GM12878 (cell line): ENCODE measurements at regions not wholly inside any gene's neighbourhood (a gene's known extent, or its start where the extent isn't known, plus 50 kb on each side); places are given as distances from the start of the nearest gene placed in this dataset.

Source experiments
- ATAC-seq: fragments of 200-7000 bp; cut with Tn5 transposase; 3 replicates; pipeline ENCODE4 v1.9.1; 2020; ENCODE audit warnings: mild to moderate bottlenecking, moderate library complexity
- BruUV-seq: library from RNA; stranded (reverse); fragments of 400-500 nt; replicated peaks from 2 replicates; lab custom pipeline; 2021; lab: Mats Ljungman, UMichigan
- CTCF ChIA-PET: fragments of 300-600 bp; sonication (Branson Sonifier 250); formaldehyde crosslinking; extraction: SDS; loops from one replicate; lab custom pipeline; 2021; ENCODE audit warnings: inconsistent platforms; lab: Yijun Ruan, JAX
- POLR2A ChIA-PET: fragments of 350-600 bp; formaldehyde crosslinking; extraction: SDS; loops from one replicate; lab custom pipeline; 2021; ENCODE audit warnings: inconsistent platforms; lab: Charles Lee
- RAD21 ChIA-PET: fragments of 300-600 bp; sonication (Branson Sonifier 250); formaldehyde crosslinking; loops from one replicate; lab custom pipeline; 2023; ENCODE audit warnings: antibody characterized with exemption; ENCODE audit not compliant: unreplicated experiment; lab: Charles Lee
- SMC1A ChIA-PET: fragments of 300-600 bp; sonication (Branson Sonifier 250); formaldehyde crosslinking; loops from one replicate; lab custom pipeline; 2023; ENCODE audit not compliant: unreplicated experiment, uncharacterized antibody; lab: Charles Lee
- DNase-seq: peaks from one replicate; pipeline ENCODE4 v3.0.0-alpha.2; 2011; ENCODE audit warnings: low read depth, low spot score
- FAIRE-seq: peaks from 3 replicates; lab custom pipeline; 2011; peaks lifted over from hg19 to GRCh38; lab: Jason Lieb, UNC
- H2AFZ ChIP-seq: 2 replicates; pipeline ENCODE4 v1.6.0; 2011; ENCODE audit warnings: low read depth, low read length, control low read depth; ENCODE audit not compliant: control insufficient read depth
- H3K27ac ChIP-seq: 2 replicates; pipeline ENCODE4 v1.5.1; 2011; ENCODE audit warnings: control low read depth; ENCODE audit not compliant: control insufficient read depth, insufficient read depth
- H3K27me3 ChIP-seq, 2 experiments: replicated peaks in 1 of 2; 2 replicates each; pipeline versions ENCODE4 v1.6.0 to v1.6.1; 2011; ENCODE audit warnings: low read length in 1 of 2; ENCODE audit not compliant: control insufficient read depth in 2 of 2, insufficient read depth in 2 of 2
- H3K36me3 ChIP-seq, 2 experiments: 2 replicates each; pipeline ENCODE4 v1.5.1; 2011; ENCODE audit warnings: low read length in 1 of 2; ENCODE audit not compliant: control insufficient read depth in 2 of 2, insufficient read depth in 2 of 2
- H3K4me1 ChIP-seq: 2 replicates; pipeline ENCODE4 v1.6.1; 2011; ENCODE audit warnings: mild to moderate bottlenecking, low read length, moderate library complexity, mixed read lengths; ENCODE audit not compliant: control insufficient read depth, insufficient read depth
- H3K4me2 ChIP-seq: 2 replicates; pipeline ENCODE4 v1.6.0; 2011; ENCODE audit warnings: control low read depth; ENCODE audit not compliant: control insufficient read depth, insufficient read depth
- H3K4me3 ChIP-seq: fragments of 200-600 bp; sonication (generic); 2 replicates; pipeline ENCODE4 v1.5.1; 2016
- H3K79me2 ChIP-seq: 2 replicates; pipeline ENCODE4 v1.6.0; 2011; ENCODE audit warnings: low read length; ENCODE audit not compliant: control insufficient read depth, insufficient read depth
- H3K9ac ChIP-seq: 2 replicates; pipeline ENCODE4 v1.8.0; 2011; ENCODE audit warnings: low read length, control low read depth, mixed read lengths; ENCODE audit not compliant: control insufficient read depth, insufficient read depth
- H3K9me3 ChIP-seq: replicated peaks from 3 replicates; pipeline ENCODE4 v1.5.1; 2011; ENCODE audit warnings: mild to moderate bottlenecking, low read length; ENCODE audit not compliant: control insufficient read depth, insufficient read depth
- H4K20me1 ChIP-seq: 2 replicates; pipeline ENCODE4 v1.6.0; 2011; ENCODE audit not compliant: control insufficient read depth, insufficient read depth
- EED ChIP-seq: sonication (generic); IDR thresholded peaks from 2 replicates; pipeline ENCODE4 v1.6.1; 2016; ENCODE audit warnings: antibody characterized with exemption, low read depth
- ETV6 ChIP-seq, 2 experiments: fragments of 450-650 bp in 1 of 2; IDR thresholded peaks in 1 of 2; conservative IDR thresholded peaks in 1 of 2; 2 replicates each; pipeline ENCODE4 v1.6.1; 2014; ENCODE audit warnings: antibody characterized with exemption in 1 of 2, borderline replicate concordance in 1 of 2, low read depth in 1 of 2, mild to moderate bottlenecking in 1 of 2, moderate library complexity in 1 of 2
- RAD21 ChIP-seq: IDR thresholded peaks from 2 replicates; pipeline ENCODE4 v1.6.1; 2011; ENCODE audit warnings: mild to moderate bottlenecking, low read depth, low read length, moderate library complexity; ENCODE audit not compliant: insufficient read depth
- WGBS: methylation state at CpG from one replicate; pipeline ENCODE4 v1.1.6; 2016; ENCODE audit warnings: low lambda C conversion rate; ENCODE audit not compliant: insufficient replicate concordance, insufficient coverage; ENCODE audit errors: missing lambda C conversion rate; 5-methylcytosine and 5-hydroxymethylcytosine counted together
- in situ Hi-C: fragments of 300-500 bp; cut with MboI; formaldehyde crosslinking; loops from 9 replicates; pipeline ENCODE4 v1.14.3; 2018; ENCODE audit warnings: mixed read lengths
- intact Hi-C: fragments of 100-400 bp; cut with micrococcal nuclease; formaldehyde crosslinking; loops from one replicate; pipeline ENCODE4 v1.14.2; 2022; ENCODE audit not compliant: unreplicated experiment
- TF ChIP-seq, protein P1 (sequence below): fragments of 450-650 bp; formaldehyde crosslinking; IDR thresholded peaks from 2 replicates; pipeline ENCODE4 v1.4.0; 2020; ENCODE audit warnings: mild to moderate bottlenecking, moderate library complexity

DNA sequence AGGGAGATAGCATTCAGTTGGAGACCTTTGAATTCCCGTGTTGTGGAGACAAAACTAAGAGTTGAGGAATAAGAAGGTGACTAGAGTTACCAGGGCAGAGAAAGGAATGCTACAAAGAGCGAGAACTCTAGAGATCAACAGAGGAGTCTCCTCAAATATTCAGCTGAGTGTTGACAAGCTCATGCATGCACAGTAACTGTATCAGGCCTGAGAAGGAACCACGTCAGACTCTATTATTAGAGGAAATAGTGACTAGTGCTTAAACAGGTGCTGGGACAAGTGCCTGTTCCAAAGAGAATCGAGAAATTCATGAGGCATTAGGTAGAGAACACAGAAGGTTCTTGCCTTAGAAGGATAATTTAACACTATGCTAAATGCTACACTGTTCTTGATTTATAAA is 333.8 kb upstream of the CHORDC1 start (continued):
- TF ChIP-seq, protein P1, sequence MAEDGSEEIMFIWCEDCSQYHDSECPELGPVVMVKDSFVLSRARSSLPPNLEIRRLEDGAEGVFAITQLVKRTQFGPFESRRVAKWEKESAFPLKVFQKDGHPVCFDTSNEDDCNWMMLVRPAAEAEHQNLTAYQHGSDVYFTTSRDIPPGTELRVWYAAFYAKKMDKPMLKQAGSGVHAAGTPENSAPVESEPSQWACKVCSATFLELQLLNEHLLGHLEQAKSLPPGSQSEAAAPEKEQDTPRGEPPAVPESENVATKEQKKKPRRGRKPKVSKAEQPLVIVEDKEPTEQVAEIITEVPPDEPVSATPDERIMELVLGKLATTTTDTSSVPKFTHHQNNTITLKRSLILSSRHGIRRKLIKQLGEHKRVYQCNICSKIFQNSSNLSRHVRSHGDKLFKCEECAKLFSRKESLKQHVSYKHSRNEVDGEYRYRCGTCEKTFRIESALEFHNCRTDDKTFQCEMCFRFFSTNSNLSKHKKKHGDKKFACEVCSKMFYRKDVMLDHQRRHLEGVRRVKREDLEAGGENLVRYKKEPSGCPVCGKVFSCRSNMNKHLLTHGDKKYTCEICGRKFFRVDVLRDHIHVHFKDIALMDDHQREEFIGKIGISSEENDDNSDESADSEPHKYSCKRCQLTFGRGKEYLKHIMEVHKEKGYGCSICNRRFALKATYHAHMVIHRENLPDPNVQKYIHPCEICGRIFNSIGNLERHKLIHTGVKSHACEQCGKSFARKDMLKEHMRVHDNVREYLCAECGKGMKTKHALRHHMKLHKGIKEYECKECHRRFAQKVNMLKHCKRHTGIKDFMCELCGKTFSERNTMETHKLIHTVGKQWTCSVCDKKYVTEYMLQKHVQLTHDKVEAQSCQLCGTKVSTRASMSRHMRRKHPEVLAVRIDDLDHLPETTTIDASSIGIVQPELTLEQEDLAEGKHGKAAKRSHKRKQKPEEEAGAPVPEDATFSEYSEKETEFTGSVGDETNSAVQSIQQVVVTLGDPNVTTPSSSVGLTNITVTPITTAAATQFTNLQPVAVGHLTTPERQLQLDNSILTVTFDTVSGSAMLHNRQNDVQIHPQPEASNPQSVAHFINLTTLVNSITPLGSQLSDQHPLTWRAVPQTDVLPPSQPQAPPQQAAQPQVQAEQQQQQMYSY = no peak
- TF ChIP-seq RAD21 = no peak

DNA sequence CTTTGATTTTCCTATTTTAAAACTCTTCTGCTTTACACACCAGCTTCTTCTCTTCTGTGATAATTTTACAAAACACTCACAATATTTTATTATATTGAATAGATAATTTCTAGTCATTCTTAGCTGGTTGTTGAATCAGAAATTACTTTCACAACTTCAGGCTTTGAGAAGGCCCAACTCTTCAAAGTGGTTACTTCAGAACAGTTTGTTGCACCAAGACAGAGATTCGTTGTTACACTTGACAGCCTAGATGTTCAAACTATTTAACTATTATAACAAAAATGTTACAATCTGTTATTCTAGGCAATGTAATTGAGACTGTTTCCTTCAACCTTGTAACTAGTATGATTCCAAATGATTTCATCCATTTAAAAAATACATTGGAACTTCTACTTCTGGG is 333.2 kb upstream of the CHORDC1 start:
- POLR2A ChIA-PET = no interaction called here
- no peaks in the 10 kb centered on the region for H4K20me1 ChIP-seq
- CTCF ChIA-PET = interaction anchor here (1.0 kb wide), 1 partner anchor 10 kb away, joined by 3 read pairs; no protein-coding TSS in a partner anchor
- RAD21 ChIA-PET = interaction anchor here (1.3 to 1.8 kb wide), 2 partner anchors 33 to 43 kb away, joined by 5 to 6 read pairs; no protein-coding TSS in a partner anchor
- H3K9ac ChIP-seq = no peak overlapping the region
- H3K4me2 ChIP-seq = no peak overlapping the region
- H3K79me2 ChIP-seq = no peaks in the 10 kb centered on the region
- BruUV-seq = no TSS peak
- FAIRE-seq = no peak
- H3K4me3 ChIP-seq = no peak overlapping the region
- H2AFZ ChIP-seq = no peak overlapping the region
- in situ Hi-C loops (no loop called here), intact Hi-C loops (no loop called here)
- H3K36me3 ChIP-seq = no peaks in the 10 kb centered on the region
- TF ChIP-seq EED (no peak), ETV6 (conservative IDR thresholded peaks at IDR 0.05 in 1 of 2, IDR thresholded peaks at IDR 0.05 in 1 of 2; ENCODE audit: borderline replicate concordance in 1 of 2, low read depth in 1 of 2) (no peak)
- no peak for DNase-seq
- SMC1A ChIA-PET = interaction anchor here (0.9 to 1.2 kb wide), 2 partner anchors 10 to 20 kb away, joined by 3 read pairs; no protein-coding TSS in a partner anchor
- ATAC-seq = no peak
- H3K27ac ChIP-seq = no peak overlapping the region
- WGBS = 0% methylated on average over 1 of the region's 1 CpG
- no peaks in the 10 kb centered on the region for H3K9me3 ChIP-seq
- H3K27me3 ChIP-seq = no peaks in the 10 kb centered on the region
- no peaks in the 10 kb centered on the region for H3K4me1 ChIP-seq
